SK-N-SH (cell line): ENCODE measurements at regions not wholly inside any gene's neighbourhood (a gene's known extent, or its start where the extent isn't known, plus 50 kb on each side); places are given as distances from the start of the nearest gene placed in this dataset.

ENCODE experiments used
- CTCF ChIA-PET: fragments of 300-600, 350-600 bp; formaldehyde crosslinking; extraction: SDS; loops from one replicate; lab custom pipeline; 2021; lab: Yijun Ruan, JAX
- POLR2A ChIA-PET: fragments of 350-600 bp; sonication (Branson Sonifier 250); formaldehyde crosslinking; extraction: SDS; loops from one replicate; lab custom pipeline; 2020; ENCODE audit warnings: antibody characterized with exemption, inconsistent platforms; lab: Yijun Ruan, JAX
- DNase-seq: peaks from one replicate; pipeline ENCODE4 v3.0.0; 2012
- H2AFZ ChIP-seq: fragments of 200-600 bp; sonication (generic); 2 replicates; pipeline ENCODE4 v1.8.1; 2016; ENCODE audit warnings: antibody characterized with exemption, mild to moderate bottlenecking, low read depth
- H3F3A ChIP-seq: fragments of 200-600 bp; sonication (generic); replicated peaks from 2 replicates; pipeline ENCODE3; 2016; ENCODE audit warnings: antibody characterized with exemption, mild to moderate bottlenecking; ENCODE audit not compliant: insufficient read depth
- H3K27ac ChIP-seq, 2 experiments: fragments of 200-500 bp in 1 of 2; fragments of 200-600 bp in 1 of 2; sonication (Bioruptor generic) in 1 of 2; sonication (generic), shearing (Covaris generic) in 1 of 2; 2 replicates each; pipeline versions ENCODE4 v1.5.1 to v1.6.1; 2014 to 2016; ENCODE audit warnings: low read depth in 2 of 2, inconsistent platforms in 1 of 2, low read length in 1 of 2, mild to moderate bottlenecking in 1 of 2, mixed read lengths in 1 of 2
- H3K27me3 ChIP-seq: fragments of 200-600 bp; sonication (generic), shearing (Covaris generic); 2 replicates; pipeline ENCODE4 v1.6.1; 2016; ENCODE audit warnings: mixed run types; ENCODE audit not compliant: insufficient read depth
- H3K36me3 ChIP-seq, 2 experiments: fragments of 200-500 bp in 1 of 2; fragments of 200-600 bp in 1 of 2; sonication (Bioruptor generic) in 1 of 2; sonication (generic) in 1 of 2; replicated peaks in 1 of 2; 2 replicates each; pipeline versions ENCODE3 to v1.5.1; 2014 to 2016; ENCODE audit warnings: low read length in 1 of 2, mild to moderate bottlenecking in 1 of 2; ENCODE audit not compliant: insufficient read depth in 2 of 2, control insufficient read depth in 1 of 2
- H3K4me1 ChIP-seq, 2 experiments: fragments of 200-500 bp in 1 of 2; fragments of 200-600 bp in 1 of 2; sonication (Bioruptor generic) in 1 of 2; sonication (generic), shearing (Covaris generic) in 1 of 2; 2 replicates each; pipeline versions ENCODE4 v1.5.1 to v1.6.1; 2014 to 2016; ENCODE audit warnings: low read depth in 1 of 2, low read length in 1 of 2, mixed run types in 1 of 2; ENCODE audit not compliant: insufficient read depth in 2 of 2, control insufficient read depth in 1 of 2
- H3K4me2 ChIP-seq: fragments of 200-600 bp; sonication (generic), shearing (Covaris generic); 2 replicates; pipeline ENCODE4 v1.6.1; 2017; ENCODE audit warnings: mixed run types
- H3K4me3 ChIP-seq, 2 experiments: fragments of 200-500 bp in 1 of 2; fragments of 200-600 bp in 1 of 2; sonication (Bioruptor generic) in 1 of 2; sonication (generic), shearing (Covaris generic) in 1 of 2; 2 replicates each; pipeline versions ENCODE4 v1.5.1 to v1.8.1; 2014 to 2016; ENCODE audit warnings: low read depth in 2 of 2, inconsistent platforms in 1 of 2, low read length in 1 of 2, mild to moderate bottlenecking in 1 of 2, mixed read lengths in 1 of 2, moderate library complexity in 1 of 2
- H3K79me2 ChIP-seq: fragments of 200-600 bp; sonication (generic); 2 replicates; pipeline ENCODE4 v1.8.1; 2017; ENCODE audit warnings: mild to moderate bottlenecking; ENCODE audit not compliant: insufficient read depth
- H3K9ac ChIP-seq: fragments of 200-600 bp; sonication (generic); 2 replicates; pipeline ENCODE4 v1.6.1; 2017; ENCODE audit warnings: mixed run types
- H3K9me2 ChIP-seq: fragments of 200-600 bp; sonication (generic); 2 replicates; pipeline ENCODE4 v1.6.1; 2017; ENCODE audit warnings: mixed run types
- H3K9me3 ChIP-seq: fragments of 200-600 bp; sonication (generic); 2 replicates; pipeline ENCODE4 v1.6.1; 2017; ENCODE audit warnings: mixed run types, mild to moderate bottlenecking, moderate library complexity
- H4K20me1 ChIP-seq: fragments of 200-600 bp; sonication (generic); 2 replicates; pipeline ENCODE4 v1.6.1; 2017; ENCODE audit warnings: mild to moderate bottlenecking, mixed run types; ENCODE audit not compliant: insufficient read depth
- ELF1 ChIP-seq: IDR thresholded peaks from 2 replicates; pipeline ENCODE4 v1.4.0; 2012
- FOXJ3 ChIP-seq: sonication (generic); formaldehyde crosslinking; IDR thresholded peaks from 2 replicates; pipeline ENCODE4 v1.5.1; 2020; ENCODE audit warnings: mild to moderate bottlenecking, missing genetic modification reagents
- JUND ChIP-seq: IDR thresholded peaks from 2 replicates; pipeline ENCODE4 v1.4.0; 2012
- MAX ChIP-seq: IDR thresholded peaks from 2 replicates; pipeline ENCODE4 v1.4.0; 2012; ENCODE audit warnings: low read depth
- NFIC ChIP-seq: IDR thresholded peaks from 2 replicates; pipeline ENCODE4 v1.4.0; 2012; ENCODE audit warnings: borderline replicate concordance
- PBX3 ChIP-seq: IDR thresholded peaks from 2 replicates; pipeline ENCODE4; 2012
- POLR2AphosphoS5 ChIP-seq: IDR thresholded peaks from 2 replicates; pipeline ENCODE4 v1.6.1; 2012; ENCODE audit warnings: low read depth, low read length
- RAD21 ChIP-seq: IDR thresholded peaks from 2 replicates; pipeline ENCODE4 v1.6.1; 2012; ENCODE audit warnings: mild to moderate bottlenecking, low read length
- RCOR1 ChIP-seq: fragments of 150-350 bp; IDR thresholded peaks from 2 replicates; pipeline ENCODE4 v1.6.1; 2017; ENCODE audit warnings: antibody characterized with exemption, low read length
- RXRA ChIP-seq: IDR thresholded peaks from 2 replicates; pipeline ENCODE4 v1.4.0; 2012; ENCODE audit warnings: low read depth, mild to moderate bottlenecking, borderline replicate concordance
- SIN3A ChIP-seq: IDR thresholded peaks from 2 replicates; pipeline ENCODE4 v1.6.1; 2012; ENCODE audit warnings: low read depth, mild to moderate bottlenecking, low read length, moderate library complexity, borderline replicate concordance
- TCF12 ChIP-seq: IDR thresholded peaks from 2 replicates; pipeline ENCODE4 v1.4.0; 2012
- ZBTB33 ChIP-seq: IDR thresholded peaks from 2 replicates; pipeline ENCODE4 v1.4.0; 2012; ENCODE audit warnings: low read depth, borderline replicate concordance
- WGBS: methylation state at CpG from one replicate; pipeline ENCODE4 v1.1.6; 2017; ENCODE audit warnings: low lambda C conversion rate; 5-methylcytosine and 5-hydroxymethylcytosine counted together
- TF ChIP-seq, protein P1 (sequence below): IDR thresholded peaks from 2 replicates; pipeline ENCODE4 v1.6.1; 2012; ENCODE audit warnings: mild to moderate bottlenecking, low read depth, low read length, moderate library complexity
- TF ChIP-seq, protein P2 (sequence below): fragments of 200-600 bp; sonication (generic); IDR thresholded peaks from 2 replicates; pipeline ENCODE4 v1.6.1; 2017; ENCODE audit warnings: antibody characterized with exemption, mild to moderate bottlenecking, moderate library complexity

GRCh38 chr18:78757014-78757413 is 222.6 kb upstream of the SALL3 start:
- no peaks in the 10 kb centered on the region for H3K4me1 ChIP-seq
- TF ChIP-seq FOXJ3 (CRISPR knock-in tag) (no peak), RAD21 (no peak), ZBTB33 (no peak), NFIC (no peak), RXRA (no peak), MAX (no peak), SIN3A (no peak), RCOR1 (no peak), TCF12 (no peak), PBX3 (no peak), ELF1 (no peak), JUND (no peak), POLR2AphosphoS5 (no peak)
- TF ChIP-seq, protein P1, sequence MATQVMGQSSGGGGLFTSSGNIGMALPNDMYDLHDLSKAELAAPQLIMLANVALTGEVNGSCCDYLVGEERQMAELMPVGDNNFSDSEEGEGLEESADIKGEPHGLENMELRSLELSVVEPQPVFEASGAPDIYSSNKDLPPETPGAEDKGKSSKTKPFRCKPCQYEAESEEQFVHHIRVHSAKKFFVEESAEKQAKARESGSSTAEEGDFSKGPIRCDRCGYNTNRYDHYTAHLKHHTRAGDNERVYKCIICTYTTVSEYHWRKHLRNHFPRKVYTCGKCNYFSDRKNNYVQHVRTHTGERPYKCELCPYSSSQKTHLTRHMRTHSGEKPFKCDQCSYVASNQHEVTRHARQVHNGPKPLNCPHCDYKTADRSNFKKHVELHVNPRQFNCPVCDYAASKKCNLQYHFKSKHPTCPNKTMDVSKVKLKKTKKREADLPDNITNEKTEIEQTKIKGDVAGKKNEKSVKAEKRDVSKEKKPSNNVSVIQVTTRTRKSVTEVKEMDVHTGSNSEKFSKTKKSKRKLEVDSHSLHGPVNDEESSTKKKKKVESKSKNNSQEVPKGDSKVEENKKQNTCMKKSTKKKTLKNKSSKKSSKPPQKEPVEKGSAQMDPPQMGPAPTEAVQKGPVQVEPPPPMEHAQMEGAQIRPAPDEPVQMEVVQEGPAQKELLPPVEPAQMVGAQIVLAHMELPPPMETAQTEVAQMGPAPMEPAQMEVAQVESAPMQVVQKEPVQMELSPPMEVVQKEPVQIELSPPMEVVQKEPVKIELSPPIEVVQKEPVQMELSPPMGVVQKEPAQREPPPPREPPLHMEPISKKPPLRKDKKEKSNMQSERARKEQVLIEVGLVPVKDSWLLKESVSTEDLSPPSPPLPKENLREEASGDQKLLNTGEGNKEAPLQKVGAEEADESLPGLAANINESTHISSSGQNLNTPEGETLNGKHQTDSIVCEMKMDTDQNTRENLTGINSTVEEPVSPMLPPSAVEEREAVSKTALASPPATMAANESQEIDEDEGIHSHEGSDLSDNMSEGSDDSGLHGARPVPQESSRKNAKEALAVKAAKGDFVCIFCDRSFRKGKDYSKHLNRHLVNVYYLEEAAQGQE = no peak
- TF ChIP-seq, protein P2, sequence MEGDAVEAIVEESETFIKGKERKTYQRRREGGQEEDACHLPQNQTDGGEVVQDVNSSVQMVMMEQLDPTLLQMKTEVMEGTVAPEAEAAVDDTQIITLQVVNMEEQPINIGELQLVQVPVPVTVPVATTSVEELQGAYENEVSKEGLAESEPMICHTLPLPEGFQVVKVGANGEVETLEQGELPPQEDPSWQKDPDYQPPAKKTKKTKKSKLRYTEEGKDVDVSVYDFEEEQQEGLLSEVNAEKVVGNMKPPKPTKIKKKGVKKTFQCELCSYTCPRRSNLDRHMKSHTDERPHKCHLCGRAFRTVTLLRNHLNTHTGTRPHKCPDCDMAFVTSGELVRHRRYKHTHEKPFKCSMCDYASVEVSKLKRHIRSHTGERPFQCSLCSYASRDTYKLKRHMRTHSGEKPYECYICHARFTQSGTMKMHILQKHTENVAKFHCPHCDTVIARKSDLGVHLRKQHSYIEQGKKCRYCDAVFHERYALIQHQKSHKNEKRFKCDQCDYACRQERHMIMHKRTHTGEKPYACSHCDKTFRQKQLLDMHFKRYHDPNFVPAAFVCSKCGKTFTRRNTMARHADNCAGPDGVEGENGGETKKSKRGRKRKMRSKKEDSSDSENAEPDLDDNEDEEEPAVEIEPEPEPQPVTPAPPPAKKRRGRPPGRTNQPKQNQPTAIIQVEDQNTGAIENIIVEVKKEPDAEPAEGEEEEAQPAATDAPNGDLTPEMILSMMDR = no peak
- TF ChIP-seq, all 33 proteins: peak for 0
- Histone ChIP-seq H3K27me3 (no peaks in the 10 kb centered on the region), H3K9ac (no peak overlapping the region), H3K9me3 (no peaks in the 10 kb centered on the region), H3K27ac (no peak overlapping the region), H3F3A (no peaks in the 10 kb centered on the region), H3K79me2 (no peaks in the 10 kb centered on the region), H4K20me1 (no peaks in the 10 kb centered on the region), H3K4me2 (no peak overlapping the region), H3K9me2 (no peaks in the 10 kb centered on the region; the same call in 1 of the 2 replicates), H3K36me3 (no peaks in the 10 kb centered on the region), H3K4me3 (no peak overlapping the region), H2AFZ (no peak overlapping the region)
- ChIA-PET POLR2A (no interaction called here), CTCF (no interaction called here)
- 14% methylated on average over 9 of the region's 10 CpGs for WGBS
- DNase-seq = no peak
